ENCODE measurements at regions not wholly inside any gene's neighbourhood (a gene's known extent, or its start where the extent isn't known, plus 50 kb on each side); places are given as distances from the start of the nearest gene placed in this dataset.
"Not testable (repeated sequence)": the region's sequence is repeated elsewhere in the genome, so short reads cannot be mapped to it uniquely, and the experiment has no call there.

DNA sequence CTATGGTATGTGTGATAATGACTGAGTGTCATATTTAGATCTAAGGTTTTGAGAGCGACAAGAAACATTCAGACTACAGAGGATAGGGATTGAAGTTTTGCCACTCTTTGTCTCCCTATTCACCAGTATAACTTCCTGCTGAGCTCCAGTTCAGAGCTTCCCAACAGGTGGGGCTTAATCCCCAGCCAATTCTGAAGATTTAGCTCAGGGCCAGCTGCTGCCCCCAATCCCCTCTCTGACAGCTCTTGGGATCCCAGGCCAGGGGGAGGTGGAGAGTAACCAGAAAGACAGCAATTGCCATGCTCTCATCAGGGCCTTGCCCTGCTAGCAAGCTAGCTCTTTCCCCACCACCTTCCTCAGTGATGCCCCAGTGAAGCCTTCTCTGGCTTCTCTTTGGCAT is 57.8 kb downstream of the TRIL start:
- intact Hi-C loops (cut with micrococcal nuclease) = no loop called here
- no peak for ATAC-seq
- no peak overlapping the region for H3K4me3 ChIP-seq (ENCODE audit: low read length)
- no peaks in the 10 kb centered on the region for H3K4me1 Mint-ChIP-seq
- no peak for DNase-seq
- H3K36me3 ChIP-seq (ENCODE audit: control insufficient read depth, insufficient read depth, low read length) = no peaks in the 10 kb centered on the region
- WGBS (ENCODE audit: insufficient coverage) = no CpG with 5 or more reads among the region's 1 CpG
- no peaks in the 10 kb centered on the region for H3K36me3 Mint-ChIP-seq
- peaks cover 14 to 59% of the 10 kb centered on the region in 2 donors for H3K27me3 Mint-ChIP-seq (ENCODE audit: low read depth in 2 of 2)
- H3K27ac ChIP-seq (ENCODE audit: low read length) = no peak overlapping the region
- no peak overlapping the region for H3K27ac Mint-ChIP-seq
- TF ChIP-seq, protein P1, sequence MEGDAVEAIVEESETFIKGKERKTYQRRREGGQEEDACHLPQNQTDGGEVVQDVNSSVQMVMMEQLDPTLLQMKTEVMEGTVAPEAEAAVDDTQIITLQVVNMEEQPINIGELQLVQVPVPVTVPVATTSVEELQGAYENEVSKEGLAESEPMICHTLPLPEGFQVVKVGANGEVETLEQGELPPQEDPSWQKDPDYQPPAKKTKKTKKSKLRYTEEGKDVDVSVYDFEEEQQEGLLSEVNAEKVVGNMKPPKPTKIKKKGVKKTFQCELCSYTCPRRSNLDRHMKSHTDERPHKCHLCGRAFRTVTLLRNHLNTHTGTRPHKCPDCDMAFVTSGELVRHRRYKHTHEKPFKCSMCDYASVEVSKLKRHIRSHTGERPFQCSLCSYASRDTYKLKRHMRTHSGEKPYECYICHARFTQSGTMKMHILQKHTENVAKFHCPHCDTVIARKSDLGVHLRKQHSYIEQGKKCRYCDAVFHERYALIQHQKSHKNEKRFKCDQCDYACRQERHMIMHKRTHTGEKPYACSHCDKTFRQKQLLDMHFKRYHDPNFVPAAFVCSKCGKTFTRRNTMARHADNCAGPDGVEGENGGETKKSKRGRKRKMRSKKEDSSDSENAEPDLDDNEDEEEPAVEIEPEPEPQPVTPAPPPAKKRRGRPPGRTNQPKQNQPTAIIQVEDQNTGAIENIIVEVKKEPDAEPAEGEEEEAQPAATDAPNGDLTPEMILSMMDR (IDR thresholded peaks at IDR 0.05) = no peak
- no peaks in the 10 kb centered on the region for H3K9me3 ChIP-seq (ENCODE audit: control insufficient read depth, insufficient read depth, low read length)
- no peaks in the 10 kb centered on the region for H3K4me1 ChIP-seq (ENCODE audit: control insufficient read depth, insufficient read depth, low read length)
- no peak overlapping the region for H3K4me3 Mint-ChIP-seq
- no peaks in the 10 kb centered on the region for H3K9me3 Mint-ChIP-seq
- H3K27me3 ChIP-seq (ENCODE audit: control insufficient read depth, insufficient read depth, low read length) = peaks cover 5% of the 10 kb centered on the region

DNA sequence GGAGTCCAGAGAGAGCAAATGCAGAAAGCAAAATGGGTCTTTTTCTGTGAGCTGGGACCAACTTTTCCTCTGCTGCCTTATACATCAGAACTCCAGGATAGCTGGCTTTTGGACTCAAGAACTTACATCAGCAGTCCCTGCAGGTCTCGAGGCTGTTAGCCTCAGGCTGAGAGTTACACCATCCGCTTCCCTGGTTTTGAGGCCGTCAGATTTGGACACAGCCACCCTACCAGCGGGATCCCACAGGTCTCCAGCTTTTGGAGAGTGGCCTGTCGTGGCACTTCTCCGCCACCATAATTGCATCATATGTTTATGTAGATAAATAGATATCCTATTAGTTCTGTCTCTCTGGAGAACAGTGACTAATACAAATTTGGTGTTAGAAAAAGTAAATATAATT is 64.2 kb downstream of the TRIL start:
- intact Hi-C loops (cut with micrococcal nuclease) = no loop called here
- no peak for ATAC-seq
- DNase-seq = no peak
- TF ChIP-seq, protein P1 (IDR thresholded peaks at IDR 0.05) = no peak
- Histone ChIP-seq H3K4me1 (ENCODE audit: control insufficient read depth, insufficient read depth, low read length) (no peaks in the 10 kb centered on the region), H3K36me3 (ENCODE audit: control insufficient read depth, insufficient read depth, low read length) (no peaks in the 10 kb centered on the region), H3K27ac (ENCODE audit: low read length) (no peak overlapping the region), H3K9me3 (ENCODE audit: control insufficient read depth, insufficient read depth, low read length) (no peaks in the 10 kb centered on the region), H3K4me3 (ENCODE audit: low read length) (no peak overlapping the region), H3K27me3 (ENCODE audit: control insufficient read depth, insufficient read depth, low read length) (peaks cover 2% of the 10 kb centered on the region)
- WGBS (ENCODE audit: insufficient coverage) = 95% methylated on average over 4 of the region's 6 CpGs
- Mint-ChIP-seq H3K4me3 (no peak overlapping the region), H3K4me1 (no peaks in the 10 kb centered on the region), H3K27me3 (ENCODE audit: low read depth in 2 of 2) (peaks cover 19 to 39% of the 10 kb centered on the region in 2 donors), H3K36me3 (no peaks in the 10 kb centered on the region), H3K27ac (no peak overlapping the region), H3K9me3 (no peaks in the 10 kb centered on the region)

DNA sequence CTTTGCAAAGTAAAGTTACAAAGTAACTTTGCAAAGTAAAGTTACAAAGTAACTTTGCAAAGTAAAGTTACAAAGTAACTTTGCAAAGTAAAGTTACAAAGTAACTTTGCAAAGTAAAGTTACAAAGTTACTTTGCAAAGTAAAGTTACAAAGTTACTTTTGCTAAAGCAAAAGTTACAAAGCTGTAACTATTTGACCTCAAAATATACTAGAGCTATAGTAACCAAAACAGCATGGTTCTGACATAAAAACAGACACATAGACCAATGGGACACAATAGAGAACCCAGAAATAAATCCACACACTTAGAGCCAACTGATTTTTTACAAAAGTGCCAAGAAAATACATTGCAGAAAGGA is 66.3 kb downstream of the TRIL start:
- H3K4me3 ChIP-seq (ENCODE audit: low read length); H3K9me3 ChIP-seq (ENCODE audit: control insufficient read depth, insufficient read depth, low read length); H3K4me1 ChIP-seq (ENCODE audit: control insufficient read depth, insufficient read depth, low read length); H3K9me3 Mint-ChIP-seq; H3K4me3 Mint-ChIP-seq; H3K36me3 Mint-ChIP-seq; ATAC-seq; DNase-seq; H3K27me3 ChIP-seq (ENCODE audit: control insufficient read depth, insufficient read depth, low read length); H3K27ac Mint-ChIP-seq; H3K27ac ChIP-seq (ENCODE audit: low read length); intact Hi-C loops (cut with micrococcal nuclease); H3K4me1 Mint-ChIP-seq; H3K36me3 ChIP-seq (ENCODE audit: control insufficient read depth, insufficient read depth, low read length): not testable (repeated sequence)
- H3K27me3 Mint-ChIP-seq (ENCODE audit: low read depth in 2 of 2) = peaks cover 21 to 36% of the 10 kb centered on the region in 2 donors

DNA sequence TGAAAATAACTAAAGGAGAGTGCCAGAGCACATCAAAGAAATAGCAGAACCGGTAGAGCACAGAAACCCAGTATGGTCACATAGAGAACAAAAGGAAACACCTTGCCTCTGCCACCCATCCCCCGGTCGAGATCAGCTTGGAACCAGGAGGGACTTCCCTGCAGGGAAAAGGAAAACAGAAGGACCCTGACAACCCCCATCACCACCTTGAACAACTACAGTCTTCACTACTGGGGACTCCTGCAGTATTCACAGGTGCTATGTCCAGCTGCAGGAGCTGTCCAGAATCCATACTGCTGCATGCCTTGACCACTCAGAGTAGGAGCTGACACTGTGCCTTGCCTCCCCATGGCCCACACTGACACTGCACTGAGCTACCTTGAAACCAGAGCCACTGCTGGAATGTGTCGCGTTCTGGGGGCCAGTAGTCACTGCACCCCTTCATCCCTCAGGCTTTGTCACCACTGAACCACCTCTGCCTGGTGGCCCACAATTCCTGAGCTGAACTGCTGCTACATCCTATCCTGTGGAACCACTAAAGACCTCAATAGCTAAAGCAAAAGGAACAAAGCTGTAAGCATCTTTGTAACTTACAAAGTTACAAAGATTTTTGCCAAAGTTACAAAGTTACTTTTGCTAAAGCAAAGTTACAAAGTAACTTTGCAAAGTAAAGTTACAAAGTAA is 66.8 kb downstream of the TRIL start:
- DNase-seq (no peak), ATAC-seq (no peak)
- peaks cover 21 to 32% of the 10 kb centered on the region in 2 donors for H3K27me3 Mint-ChIP-seq (ENCODE audit: low read depth in 2 of 2)
- TF ChIP-seq, protein P1 (IDR thresholded peaks at IDR 0.05) = no peak
- no peaks in the 10 kb centered on the region for H3K4me1 Mint-ChIP-seq
- H3K4me3 ChIP-seq (ENCODE audit: low read length) = no peak overlapping the region
- H3K36me3 ChIP-seq (ENCODE audit: control insufficient read depth, insufficient read depth, low read length) = no peaks in the 10 kb centered on the region
- no peaks in the 10 kb centered on the region for H3K9me3 Mint-ChIP-seq
- no peak overlapping the region for H3K27ac Mint-ChIP-seq
- intact Hi-C loops (cut with micrococcal nuclease) = no loop called here
- no peaks in the 10 kb centered on the region for H3K36me3 Mint-ChIP-seq
- H3K4me1 ChIP-seq (ENCODE audit: control insufficient read depth, insufficient read depth, low read length) = no peaks in the 10 kb centered on the region
- H3K4me3 Mint-ChIP-seq = no peak overlapping the region
- no peaks in the 10 kb centered on the region for H3K9me3 ChIP-seq (ENCODE audit: control insufficient read depth, insufficient read depth, low read length)
- WGBS (ENCODE audit: insufficient coverage) = 47% methylated on average over 5 of the region's 5 CpGs
- H3K27ac ChIP-seq (ENCODE audit: low read length) = no peak overlapping the region
- peaks cover 6% of the 10 kb centered on the region for H3K27me3 ChIP-seq (ENCODE audit: control insufficient read depth, insufficient read depth, low read length)

Measured in natural killer cell (primary cell).